GM19395 (cell line): ENCODE measurements at regions not wholly inside any gene's neighbourhood (a gene's known extent, or its start where the extent isn't known, plus 50 kb on each side); places are given as distances from the start of the nearest gene placed in this dataset.

Experiments used
- ATAC-seq: cut with Tn5 transposase; IDR thresholded peaks from one replicate; pipeline ENCODE4 v1.9.1; 2021; ENCODE audit warnings: mild to moderate bottlenecking, moderate library complexity; ENCODE audit not compliant: unreplicated experiment

DNA sequence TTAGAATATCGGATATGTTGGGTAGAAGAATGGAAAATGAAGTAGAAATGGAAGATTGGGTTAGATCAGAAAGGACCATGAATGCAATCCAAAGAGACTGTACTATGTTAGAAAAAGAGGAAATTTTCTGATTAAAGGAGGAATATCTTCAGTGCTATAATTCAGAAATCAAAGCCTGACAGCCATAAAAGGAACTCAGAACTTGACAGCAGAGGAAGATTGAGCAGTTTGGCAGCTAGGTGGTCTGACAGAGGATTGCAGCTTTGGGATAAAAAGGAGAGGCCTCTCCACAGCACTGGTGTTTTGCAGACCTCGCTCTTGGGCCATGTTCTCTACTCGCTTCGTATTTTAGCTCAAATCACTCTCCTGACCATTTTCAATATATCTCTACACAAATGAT lies 354.8 kb upstream of the SOX5 start:
- no peak for ATAC-seq

DNA sequence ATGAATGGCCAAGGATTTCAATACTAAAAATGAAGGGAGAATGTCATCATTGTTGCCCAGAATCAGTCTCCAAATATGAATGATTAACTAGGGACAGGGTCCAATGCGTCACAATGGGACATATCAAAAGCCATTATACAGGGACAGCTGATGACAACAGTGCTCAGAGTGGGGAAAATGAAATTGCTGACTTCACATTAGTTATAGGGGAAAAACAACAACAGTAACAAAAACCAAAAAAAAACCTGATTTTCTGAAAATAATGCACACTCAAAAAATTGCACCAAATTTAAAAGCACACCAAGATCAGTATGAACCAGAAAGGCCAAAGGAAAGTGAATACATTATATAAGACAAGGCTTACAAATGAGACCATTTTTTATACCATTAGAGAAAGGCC lies 353.2 kb upstream of the SOX5 start:
- ATAC-seq, result no peak

DNA sequence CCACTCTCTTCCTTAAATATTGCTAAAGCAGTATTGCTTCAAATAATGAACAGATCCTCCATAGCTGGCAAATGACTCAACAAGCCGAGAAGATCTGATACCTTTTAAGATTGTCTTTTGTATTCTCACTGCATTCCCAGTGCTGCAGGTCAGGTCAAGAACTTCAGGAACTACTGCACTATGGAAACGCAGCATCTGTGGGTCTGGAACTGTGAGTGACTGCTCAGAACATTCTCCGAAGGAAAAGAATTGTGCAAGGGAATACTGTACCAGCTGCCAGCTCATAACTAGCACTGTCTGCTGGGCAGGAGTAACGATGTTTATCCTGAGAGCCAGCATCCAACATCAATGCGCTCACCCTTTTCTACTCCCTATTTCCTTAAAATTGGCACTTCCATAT lies 348.0 kb upstream of the SOX5 start:
- no peak for ATAC-seq

DNA sequence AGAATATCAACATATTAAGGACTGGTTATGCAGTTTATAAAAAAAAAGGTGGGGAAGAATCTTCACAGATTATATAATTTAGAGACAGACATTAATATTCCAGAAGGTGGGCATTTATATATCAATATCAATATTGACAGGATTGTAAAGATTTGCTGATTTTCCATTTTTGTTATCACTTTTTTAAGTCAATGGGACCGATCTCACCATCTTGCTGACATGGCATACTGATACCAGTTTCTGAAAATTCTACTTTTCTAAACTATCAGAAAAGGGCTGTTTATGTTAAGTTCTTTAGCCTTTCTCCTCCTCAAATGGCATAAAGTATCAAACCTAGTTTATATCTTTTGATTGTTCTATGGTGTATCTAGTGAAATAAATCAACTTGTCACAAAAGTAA lies 344.1 kb upstream of the SOX5 start:
- no peak for ATAC-seq

DNA sequence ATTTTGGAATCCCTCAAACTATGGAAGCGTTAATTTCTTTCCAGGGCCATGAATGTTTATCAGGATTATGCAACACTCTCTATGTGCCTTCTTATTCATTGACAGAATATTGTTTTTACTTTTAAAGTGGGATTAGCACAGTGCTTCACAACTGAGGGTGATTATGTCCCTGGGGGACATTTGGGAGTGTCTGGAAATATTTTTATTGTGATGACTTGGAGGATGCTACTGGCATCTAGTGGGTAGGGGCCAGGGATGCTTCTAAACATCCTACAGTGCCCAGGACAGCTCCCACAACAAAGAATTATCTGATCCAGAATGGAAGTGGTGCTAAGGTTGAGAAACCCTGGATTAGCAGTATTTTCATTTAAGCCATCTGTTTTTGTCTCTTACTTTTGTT lies 338.5 kb upstream of the SOX5 start:
- no peak for ATAC-seq

DNA sequence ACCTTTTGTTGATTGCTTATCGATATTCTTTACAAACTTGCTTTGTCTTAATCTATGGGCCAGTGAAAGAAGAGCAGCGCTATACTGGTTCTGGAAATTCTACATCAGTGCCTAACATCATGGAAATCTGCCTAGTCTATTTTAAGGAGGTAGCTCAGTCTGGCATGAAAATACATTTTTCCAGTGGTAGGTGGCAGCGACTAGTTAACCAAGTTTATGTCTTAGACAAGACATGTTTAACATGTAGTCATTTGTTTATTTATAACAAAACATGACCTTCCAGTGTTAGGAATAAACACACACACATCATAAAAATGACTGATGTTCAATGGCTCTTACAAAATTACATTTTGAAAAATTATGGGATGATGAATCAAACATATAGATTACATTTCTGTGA lies 336.0 kb upstream of the SOX5 start:
- ATAC-seq, result no peak

DNA sequence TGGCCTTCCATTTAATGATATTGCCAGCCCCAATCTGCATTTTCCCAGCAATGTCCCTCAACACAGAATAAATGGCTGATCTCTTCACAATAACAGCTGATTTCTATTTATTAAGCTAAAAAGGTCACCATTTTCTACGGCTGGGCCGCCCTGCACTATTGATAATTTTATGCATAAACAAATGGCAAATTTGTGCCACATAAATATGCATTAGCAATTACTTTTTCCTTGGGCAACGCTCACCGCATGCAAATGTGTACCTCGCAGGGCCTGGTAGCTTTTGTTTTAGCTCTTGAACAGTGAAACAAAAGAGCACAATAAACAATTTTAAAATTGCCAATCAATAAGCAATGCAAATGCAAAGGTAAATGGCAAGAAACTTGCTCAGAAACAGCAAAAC lies 331.9 kb upstream of the SOX5 start:
- no peak for ATAC-seq

DNA sequence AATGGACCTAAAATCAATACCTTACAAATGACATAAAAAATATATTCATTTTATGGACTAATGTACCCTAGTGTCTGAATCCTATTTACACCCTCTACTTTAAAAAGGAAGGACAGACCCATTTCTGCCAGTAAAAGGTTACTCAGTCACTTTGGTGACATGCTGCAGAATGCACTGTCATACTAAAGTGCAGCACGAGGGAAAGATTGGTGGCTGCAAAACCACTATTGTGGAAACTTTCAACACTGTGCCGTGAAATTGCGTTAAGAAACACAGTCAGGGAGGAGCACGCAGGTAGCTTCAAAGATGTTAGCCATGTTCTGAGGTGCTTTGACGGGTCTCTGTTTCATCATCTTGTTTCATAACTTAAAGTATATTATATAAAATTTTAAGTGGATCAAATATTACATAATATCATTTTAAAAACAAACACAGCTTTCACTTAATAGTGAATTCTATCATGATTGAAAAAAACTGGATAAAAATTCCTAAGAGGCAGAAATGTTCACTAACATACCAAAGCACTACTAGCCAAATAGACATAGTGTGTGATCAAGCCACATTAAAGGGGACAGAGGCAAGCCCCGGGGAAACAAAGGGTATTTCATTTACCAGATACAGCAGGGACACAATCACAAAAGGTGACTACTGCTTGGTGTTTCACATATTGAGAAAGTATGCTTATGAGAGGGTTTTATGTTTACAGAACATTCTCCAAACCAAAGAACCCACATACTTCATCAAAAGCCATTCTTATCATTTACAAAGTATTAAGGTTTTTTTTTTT lies 330.8 kb upstream of the SOX5 start:
- no peak for ATAC-seq

DNA sequence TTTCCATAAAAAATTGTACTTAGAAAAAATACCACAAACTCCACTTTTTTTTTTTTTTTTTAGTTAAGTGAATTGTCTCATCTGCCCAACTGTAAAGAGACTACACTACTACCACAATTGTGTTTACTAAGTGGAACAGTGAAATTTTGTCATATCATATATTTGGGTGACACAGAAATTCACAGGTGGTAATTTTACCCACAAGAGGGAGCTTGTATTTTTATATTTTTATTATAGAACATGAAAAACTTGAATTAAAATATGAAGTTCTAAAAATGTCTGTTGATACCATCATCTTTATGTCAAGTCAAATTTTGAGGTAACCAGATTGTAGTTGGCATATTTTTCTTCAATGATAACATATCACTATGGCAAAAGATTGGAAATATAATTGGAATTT lies 329.4 kb upstream of the SOX5 start:
- no peak for ATAC-seq

DNA sequence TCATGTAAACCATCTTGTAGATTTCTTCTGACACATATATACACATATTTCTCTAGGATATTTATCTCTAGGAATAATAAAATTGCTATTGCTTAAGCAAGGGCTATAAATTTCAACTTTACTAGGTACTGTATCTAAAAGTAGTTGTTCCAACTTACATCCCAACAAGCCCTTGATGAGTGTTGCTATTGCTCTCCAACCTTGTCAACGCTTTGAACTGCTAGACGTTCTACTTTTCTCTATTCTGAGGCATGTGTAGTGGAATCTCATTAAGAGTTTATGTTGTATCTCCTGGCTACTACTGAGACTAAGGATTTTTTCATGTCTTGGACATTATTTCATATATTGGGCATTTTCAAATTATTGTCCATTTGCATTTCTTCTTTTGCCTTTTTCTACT lies 321.5 kb upstream of the SOX5 start:
- ATAC-seq, result no peak

DNA sequence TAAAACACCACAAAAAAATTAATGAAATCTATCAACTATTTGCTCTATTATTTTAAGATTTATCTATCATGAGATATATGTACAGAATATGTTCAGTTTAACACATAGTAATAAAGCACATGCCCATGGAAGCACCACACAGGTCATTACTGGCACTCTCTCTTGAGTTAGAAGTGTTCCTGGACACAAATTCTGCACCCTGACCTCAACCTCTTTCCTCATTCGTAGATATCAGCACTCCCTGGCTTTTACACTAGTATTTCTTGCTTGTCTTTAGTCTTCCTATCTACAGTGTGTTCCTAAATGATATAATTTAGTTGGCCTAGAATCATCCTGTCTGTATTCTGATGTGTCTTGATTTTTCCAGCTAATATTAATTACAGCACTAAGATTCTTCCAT lies 321.0 kb upstream of the SOX5 start:
- no peak for ATAC-seq

DNA sequence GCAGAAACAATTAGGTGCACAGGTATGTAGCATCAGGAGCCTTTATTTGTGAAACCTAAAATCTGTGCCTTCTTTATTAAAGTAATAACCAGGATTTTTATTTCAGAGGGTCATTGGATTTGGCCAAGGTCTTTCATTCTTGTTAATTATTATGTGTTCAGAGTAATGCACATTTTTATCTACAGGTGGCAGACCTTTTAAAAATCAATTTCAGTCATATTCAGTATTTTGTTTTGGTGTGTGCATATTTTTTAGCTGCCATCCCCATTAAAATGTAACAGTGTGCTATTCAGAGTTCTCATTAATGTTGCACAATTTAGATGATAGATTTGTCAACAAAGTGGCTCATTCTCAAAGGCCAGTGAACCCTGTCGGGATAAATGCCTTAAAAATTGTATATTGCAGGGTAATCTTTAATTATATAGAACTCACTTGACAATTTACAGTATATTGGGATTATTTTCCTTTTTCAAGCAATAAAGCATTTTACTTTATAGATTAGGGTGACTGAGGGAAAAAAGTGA lies 319.3 kb upstream of the SOX5 start:
- no peak for ATAC-seq

DNA sequence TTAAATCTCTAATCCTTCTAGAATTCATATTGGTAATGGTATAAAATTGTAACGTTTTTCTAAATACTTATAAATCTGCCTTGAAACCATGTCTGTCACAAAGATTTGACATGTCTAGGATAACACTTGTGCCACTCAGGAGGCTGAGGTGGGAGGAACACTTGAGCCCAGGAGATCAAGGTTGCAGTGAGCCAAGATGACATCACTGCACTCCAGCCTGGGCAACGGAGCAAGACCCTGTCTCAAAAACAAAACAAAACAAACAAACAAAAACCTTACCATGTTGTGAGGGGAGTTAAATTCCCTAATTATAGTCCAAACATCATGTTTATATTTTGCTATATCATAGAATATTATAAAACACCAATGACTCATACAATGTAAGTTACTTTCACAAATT lies 317.5 kb upstream of the SOX5 start:
- ATAC-seq, result no peak

DNA sequence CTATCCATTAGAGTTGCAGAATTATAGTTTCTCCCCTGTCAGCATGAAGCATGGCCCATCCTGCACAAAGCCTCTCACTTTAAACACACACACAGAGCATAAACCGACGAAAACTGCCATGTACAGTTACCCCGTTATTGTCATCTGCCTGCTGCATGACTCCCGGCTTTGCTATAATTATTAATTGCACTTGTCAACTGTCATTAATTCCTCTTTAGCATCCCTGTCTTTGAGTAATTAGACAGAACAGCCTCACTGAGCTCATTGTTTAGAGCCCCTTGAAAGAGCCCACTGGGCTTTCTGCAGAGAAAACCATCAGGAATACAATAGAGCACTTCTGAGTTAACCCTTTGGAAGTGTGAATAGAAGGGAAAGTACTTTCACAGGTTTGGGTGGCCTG lies 307.2 kb upstream of the SOX5 start:
- no peak for ATAC-seq

DNA sequence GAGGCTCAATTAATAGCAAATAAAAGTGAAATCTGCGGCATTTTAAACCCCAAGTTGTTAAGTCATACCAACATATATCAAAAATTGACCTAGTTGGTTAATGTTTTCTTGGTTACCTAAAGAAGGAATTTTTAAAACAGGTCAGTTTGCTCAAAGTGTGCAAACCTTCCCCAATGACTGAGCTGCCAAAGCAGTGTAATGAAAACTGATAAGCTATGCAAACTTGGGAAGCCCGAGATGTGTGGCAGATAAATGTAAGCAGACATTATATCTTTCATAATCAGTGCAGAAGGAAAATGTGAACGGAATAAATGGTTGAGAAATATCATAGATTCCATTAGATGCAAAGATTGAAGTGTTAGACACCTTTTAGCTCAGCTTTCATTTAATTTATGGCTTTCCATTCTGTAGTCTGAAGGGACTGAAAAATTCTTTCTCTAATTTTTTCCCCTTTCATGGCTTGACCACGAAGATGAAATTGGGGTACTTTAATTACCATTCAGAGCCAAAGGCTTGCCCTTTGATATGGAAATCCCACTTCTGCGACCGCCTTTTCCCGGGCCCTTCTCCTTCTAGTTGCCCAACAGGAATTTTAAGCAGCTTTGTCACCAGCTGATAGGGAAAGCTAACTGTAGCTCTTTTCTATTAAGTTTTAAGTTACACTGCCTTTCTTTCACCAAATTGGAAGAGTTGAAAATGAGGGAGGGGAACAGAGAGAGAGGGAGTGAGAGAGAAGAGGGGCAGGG lies 306.6 kb upstream of the SOX5 start:
- no peak for ATAC-seq

DNA sequence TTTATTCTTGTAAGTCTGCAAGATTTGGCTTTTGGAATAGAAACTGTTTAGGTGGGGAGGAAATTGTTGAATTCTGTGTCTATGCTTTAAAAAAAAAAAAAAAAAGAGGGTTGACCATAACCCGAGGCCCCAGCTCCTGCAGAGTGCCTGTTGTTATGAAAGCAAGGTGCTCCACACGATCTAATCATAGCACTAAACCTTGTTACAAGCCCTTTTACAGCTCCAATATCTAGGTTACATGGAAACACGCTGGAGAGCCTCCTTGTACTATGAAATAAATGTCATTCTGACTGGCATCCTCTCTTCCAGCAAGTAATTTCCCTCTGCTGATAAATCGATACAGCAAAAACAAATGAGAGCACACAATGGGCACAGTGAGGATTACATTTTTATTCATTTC lies 303.1 kb upstream of the SOX5 start:
- ATAC-seq, result no peak

DNA sequence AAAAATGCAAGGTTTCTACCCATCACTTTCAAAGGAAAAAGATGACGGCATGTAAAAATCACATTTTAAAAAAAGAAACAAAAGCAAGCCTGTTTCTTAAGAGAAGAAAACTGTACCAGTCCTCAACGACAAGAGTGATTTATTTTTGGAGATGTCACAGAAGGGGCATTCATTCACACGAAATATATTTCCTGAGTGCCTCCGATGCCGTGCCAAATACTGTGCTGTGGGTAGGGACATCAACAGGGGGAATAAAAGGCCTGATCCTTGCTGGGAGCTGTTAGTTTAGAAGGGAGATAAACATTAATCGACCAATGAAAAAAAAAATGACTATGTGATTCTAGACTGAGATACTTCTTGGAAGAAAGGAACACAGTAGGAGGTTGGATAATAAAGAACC lies 297.5 kb upstream of the SOX5 start:
- no peak for ATAC-seq

DNA sequence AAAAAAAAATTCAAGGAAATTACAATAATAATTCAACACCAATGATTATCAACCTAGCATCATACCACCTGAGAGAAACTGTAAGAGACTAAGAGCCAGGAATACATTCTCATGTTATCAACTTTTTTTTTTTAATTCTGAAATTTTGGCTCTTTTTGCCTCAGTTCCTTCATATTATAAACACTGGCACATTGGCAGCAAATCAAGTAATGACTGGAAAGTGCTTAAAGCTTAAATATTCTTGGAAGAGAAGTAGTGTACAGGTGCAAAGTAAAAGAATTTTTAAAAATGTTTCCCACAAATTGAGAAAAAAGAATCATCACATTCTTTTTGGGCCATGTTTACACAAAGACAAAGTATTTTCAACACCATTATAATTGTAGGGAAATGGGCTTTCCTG lies 296.9 kb upstream of the SOX5 start:
- ATAC-seq, result no peak

DNA sequence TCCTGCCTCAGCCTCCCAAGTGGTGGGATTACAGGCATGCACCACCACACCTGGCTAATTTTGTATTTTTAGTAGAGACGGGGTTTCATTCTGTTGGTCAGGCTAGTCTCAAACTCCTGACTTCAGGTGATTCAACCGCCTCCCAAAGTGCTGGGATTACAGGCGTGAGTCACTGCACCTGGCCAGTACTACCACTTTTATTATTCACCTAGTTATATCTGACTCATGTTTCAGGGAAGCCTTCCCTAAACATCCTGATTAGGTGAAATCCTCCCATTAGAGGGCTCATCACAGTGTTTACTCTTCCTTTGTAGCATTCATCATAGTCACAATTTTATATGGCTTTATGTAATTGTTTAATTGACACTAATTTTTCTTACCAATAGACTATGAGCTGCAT lies 295.3 kb upstream of the SOX5 start:
- no peak for ATAC-seq

DNA sequence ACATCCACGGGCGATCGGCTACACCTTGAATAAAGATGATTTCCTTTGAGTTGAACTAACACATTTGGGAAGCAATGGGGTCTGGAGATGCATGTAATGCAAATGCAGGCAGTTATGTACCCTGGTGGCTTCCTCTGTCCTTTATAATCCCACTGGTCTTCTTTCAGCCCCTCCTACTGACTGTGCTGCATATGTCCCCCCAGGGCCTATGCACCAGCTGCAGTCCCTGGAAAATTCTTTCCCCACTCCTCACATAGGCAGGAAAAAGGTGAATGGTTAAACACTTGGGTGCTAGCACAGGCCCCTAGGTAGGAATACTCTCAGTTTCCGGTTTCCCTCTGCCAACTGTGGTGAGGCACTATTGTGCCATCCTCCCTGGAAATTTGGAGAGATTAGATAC lies 294.8 kb upstream of the SOX5 start:
- no peak for ATAC-seq

DNA sequence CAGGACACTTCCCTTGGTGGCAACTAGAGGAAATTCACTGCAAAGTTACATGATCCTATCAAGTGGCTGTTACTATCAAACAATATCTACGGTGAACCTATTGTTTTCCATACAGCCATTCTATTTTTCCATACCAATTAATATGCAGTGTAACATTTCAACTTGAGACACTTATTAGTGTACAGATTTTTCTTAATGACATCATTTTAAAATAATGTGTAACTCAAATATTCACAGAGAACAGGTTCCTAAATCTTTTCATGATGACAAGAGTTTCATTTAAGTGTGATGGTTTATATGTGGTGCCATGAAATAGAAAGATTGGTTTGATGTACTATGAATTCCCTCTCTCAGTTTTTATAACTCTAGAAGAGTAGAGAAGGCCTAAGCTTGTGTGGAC lies 291.2 kb upstream of the SOX5 start:
- ATAC-seq, result no peak

DNA sequence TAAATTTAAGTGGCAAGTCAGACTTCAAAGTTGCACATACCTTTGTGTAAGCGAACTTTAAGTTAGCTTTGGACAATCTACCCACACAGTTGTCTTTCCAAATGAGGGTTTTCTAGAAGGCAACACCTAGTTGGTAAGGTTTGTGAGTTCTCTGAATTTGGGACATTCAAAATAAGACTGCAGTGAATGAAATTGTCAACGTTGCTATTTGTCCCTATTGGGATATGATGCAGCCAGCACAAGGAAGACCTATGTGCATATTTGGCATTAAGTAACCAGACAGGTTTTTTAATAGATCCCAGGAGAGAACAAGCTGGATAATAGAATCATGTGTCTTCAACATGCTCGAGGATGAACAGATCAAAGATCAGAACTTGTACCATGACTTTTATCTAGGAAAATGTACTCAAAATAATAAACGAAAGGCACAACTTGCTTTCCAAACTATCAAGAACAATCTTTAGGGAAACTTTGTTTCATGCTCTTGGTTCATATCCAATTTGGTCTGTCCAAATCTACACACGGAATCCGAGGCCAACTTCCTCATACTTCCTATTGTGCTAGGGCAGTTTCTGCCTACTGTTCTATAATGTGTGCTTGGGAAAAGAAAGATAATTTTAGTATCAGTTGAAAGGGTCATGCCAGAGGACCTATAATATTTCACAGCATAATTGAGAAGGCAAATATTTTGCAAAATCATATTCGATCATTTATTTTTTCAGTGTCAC lies 284.2 kb upstream of the SOX5 start:
- ATAC-seq, result no peak
